LNCaP clone FGC (cell line): ENCODE measurements at regions not wholly inside any gene's neighbourhood (a gene's known extent, or its start where the extent isn't known, plus 50 kb on each side); places are given as distances from the start of the nearest gene placed in this dataset.

ENCODE experiments used
- DNase-seq: peaks from one replicate; pipeline ENCODE4 v3.0.0-alpha.2; 2011; ENCODE audit warnings: low read depth
- H3K4me3 ChIP-seq: 2 replicates; pipeline ENCODE4 v1.5.1; 2011; ENCODE audit warnings: mild to moderate bottlenecking, low read depth, low read length, control low read depth
- CTCF ChIP-seq: IDR thresholded peaks from 2 replicates; pipeline ENCODE4 v1.5.1; 2012; ENCODE audit warnings: mild to moderate bottlenecking; ENCODE audit not compliant: control insufficient read depth, insufficient read depth; ENCODE audit errors: extremely low read depth

- TF ChIP-seq CTCF: no peak
- no peak for DNase-seq
- H3K4me3 ChIP-seq: no peak overlapping the region
Observed at GRCh38 chr2:160905862-160906261, 254.4 kb upstream of the TANK start.

GRCh38 chr2:160906878-160907277, 253.3 kb upstream of the TANK start:
- TF ChIP-seq CTCF: no peak
- no peak overlapping the region for H3K4me3 ChIP-seq
- no peak for DNase-seq

- DNase-seq: no peak
- no peak for TF ChIP-seq CTCF
- no peak overlapping the region for H3K4me3 ChIP-seq
Observed at GRCh38 chr2:160907738-160908137, 252.5 kb upstream of the TANK start.

- no peak for TF ChIP-seq CTCF
- no peak for DNase-seq
- H3K4me3 ChIP-seq: no peak overlapping the region
Observed at GRCh38 chr2:160908157-160908556, 252.1 kb upstream of the TANK start.

- H3K4me3 ChIP-seq: no peak overlapping the region
- DNase-seq: no peak
- no peak for TF ChIP-seq CTCF
Observed at GRCh38 chr2:160909781-160910242, 250.4 kb upstream of the TANK start.

- no peak for DNase-seq
- TF ChIP-seq CTCF: no peak
- no peak overlapping the region for H3K4me3 ChIP-seq
Observed at GRCh38 chr2:160910681-160911080, 249.5 kb upstream of the TANK start.

- H3K4me3 ChIP-seq: no peak overlapping the region
- no peak for DNase-seq
- no peak for TF ChIP-seq CTCF
Observed at GRCh38 chr2:160911258-160911657, 249.0 kb upstream of the TANK start.
